ENCODE measurements at regions not wholly inside any gene's neighbourhood (a gene's known extent, or its start where the extent isn't known, plus 50 kb on each side); places are given as distances from the start of the nearest gene placed in this dataset.

GRCh38 chr11:80521592-80521991, 1080.8 kb upstream of the TENM4 start (continued):
- TF ChIP-seq DZIP1 (CRISPR knock-in tag; IDR thresholded peaks at IDR 0.05) (no peak), ZSCAN30 (CRISPR knock-in tag; IDR thresholded peaks at IDR 0.05) (no peak), ZNF549 (CRISPR knock-in tag; IDR thresholded peaks at IDR 0.05) (no peak), EEA1 (CRISPR knock-in tag; IDR thresholded peaks at IDR 0.05; ENCODE audit: borderline replicate concordance) (no peak), THYN1 (CRISPR knock-in tag; IDR thresholded peaks at IDR 0.05; ENCODE audit: borderline replicate concordance, low read depth) (no peak)

GRCh38 chr11:80520507-80520887, 1079.7 kb upstream of the TENM4 start:
- H3K9ac ChIP-seq (ENCODE audit: insufficient read depth, low read depth, low read length): no peak overlapping the region
- intact Hi-C loops (cut with micrococcal nuclease; ENCODE audit: unreplicated experiment): no loop called here
- H3K4me3 ChIP-seq (replicated peaks in 1 of 3; ENCODE audit: insufficient read depth in 1 of 3, low read depth in 2 of 3, low read length in 3 of 3): no peak overlapping the region
- H3K36me3 ChIP-seq (replicated peaks in 1 of 2; ENCODE audit: control insufficient read depth in 1 of 2, insufficient read depth in 2 of 2, low read length in 2 of 2): no peaks in the 10 kb centered on the region
- in situ Hi-C loops (cut with HindIII; ENCODE audit: extremely low pct_ligation_motif_present, low pct_unique_long_range_greater_than_20kb): no loop called here
- POLR2A ChIA-PET: no interaction called here
- H3K27ac ChIP-seq (ENCODE audit: extremely low read length, insufficient read depth, low read length): no peak overlapping the region
- CTCF ChIA-PET (ENCODE audit: low intra/inter-chr PET ratio, low total read pairs): no interaction called here
- no peaks in the 10 kb centered on the region for H3K4me1 ChIP-seq (ENCODE audit: insufficient read depth, low read length)
- H3K79me2 ChIP-seq (ENCODE audit: insufficient read depth, low read length): no peaks in the 10 kb centered on the region
- 0% methylated on average over 2 of the region's 2 CpGs for WGBS (ENCODE audit: low lambda C conversion rate)
- no peak overlapping the region for H3K4me2 ChIP-seq (ENCODE audit: low read depth, low read length)
- no peak for DNase-seq (ENCODE audit: low spot score)
- H3K27me3 ChIP-seq (ENCODE audit: control insufficient read depth in 1 of 2, insufficient read depth in 2 of 2, low read length in 2 of 2): no peaks in the 10 kb centered on the region
- BruUV-seq (replicated peaks): no TSS peak
- no peak for TF ChIP-seq ZBTB38 (CRISPR knock-in tag; IDR thresholded peaks at IDR 0.05)
- no peak for ATAC-seq
- H3K9me3 ChIP-seq (ENCODE audit: low read length): no peaks in the 10 kb centered on the region
- H4K20me1 ChIP-seq (ENCODE audit: insufficient read depth, low read length): no peaks in the 10 kb centered on the region
- no peak overlapping the region for H2AFZ ChIP-seq (ENCODE audit: low read length)
- FAIRE-seq: no peak
